ENCODE measurements at regions not wholly inside any gene's neighbourhood (a gene's known extent, or its start where the extent isn't known, plus 50 kb on each side); places are given as distances from the start of the nearest gene placed in this dataset.
"Not testable (repeated sequence)": the region's sequence is repeated elsewhere in the genome, so short reads cannot be mapped to it uniquely, and the experiment has no call there.

GRCh38 chr15:25624504-25625177 lies 185.8 kb upstream of the UBE3A start:
- DNase-seq, result no peak

- no peak for DNase-seq
These were observed 184.9 kb upstream of the UBE3A start for GRCh38 chr15:25623708-25624107.

GRCh38 chr15:25620466-25620865 lies 181.6 kb upstream of the UBE3A start:
- DNase-seq, result no peak

GRCh38 chr15:25619761-25620160 lies 180.9 kb upstream of the UBE3A start:
- no peak for DNase-seq

GRCh38 chr15:25619076-25619475 lies 180.3 kb upstream of the UBE3A start:
- no peak for DNase-seq

- DNase-seq, result no peak
These were observed 179.3 kb upstream of the UBE3A start for GRCh38 chr15:25618161-25618560.

- no peak for DNase-seq
These were observed 177.6 kb upstream of the UBE3A start for GRCh38 chr15:25616471-25616870.

GRCh38 chr15:25613134-25613533 lies 174.3 kb upstream of the UBE3A start:
- no peak for DNase-seq

- peak in 15 of 56 donors; percentile 3 to 52 (median 15) for DNase-seq
These were observed 172.8 kb upstream of the UBE3A start for GRCh38 chr15:25611603-25612002.

GRCh38 chr15:25609371-25609770 lies 170.5 kb upstream of the UBE3A start:
- DNase-seq, result no peak

- DNase-seq, result no peak
These were observed 170.1 kb upstream of the UBE3A start for GRCh38 chr15:25608926-25609325.

- DNase-seq, result no peak
These were observed 166.3 kb upstream of the UBE3A start for GRCh38 chr15:25605151-25605550.

GRCh38 chr15:25600751-25601150 lies 161.9 kb upstream of the UBE3A start:
- no peak for DNase-seq

- no peak for DNase-seq
These were observed 158.7 kb upstream of the UBE3A start for GRCh38 chr15:25597571-25597970.

GRCh38 chr15:25596644-25597562 lies 158.1 kb upstream of the UBE3A start:
- no peak for DNase-seq

- no peak for DNase-seq
These were observed 149.0 kb upstream of the UBE3A start for GRCh38 chr15:25587616-25588340.

GRCh38 chr15:25582886-25583285 lies 144.1 kb upstream of the UBE3A start:
- DNase-seq, result no peak

- DNase-seq, result no peak
These were observed 140.3 kb upstream of the UBE3A start for GRCh38 chr15:25579127-25579526.

- DNase-seq, result no peak
These were observed 133.4 kb upstream of the UBE3A start for GRCh38 chr15:25572191-25572590.

GRCh38 chr15:25568751-25569150 lies 129.9 kb upstream of the UBE3A start:
- peak in 5 of 56 donors; percentile 12 to 25 (median 15) for DNase-seq

GRCh38 chr15:25566545-25566944 lies 127.7 kb upstream of the UBE3A start:
- DNase-seq, result not testable (repeated sequence)

All from nucleus accumbens (tissue), 56 donors.